PC-3 (cell line): ENCODE measurements at regions not wholly inside any gene's neighbourhood (a gene's known extent, or its start where the extent isn't known, plus 50 kb on each side); places are given as distances from the start of the nearest gene placed in this dataset.

Experiments used
- ATAC-seq: fragments of 200-7000 bp; cut with Tn5 transposase; 2 replicates; pipeline ENCODE4 v1.9.1; 2020; ENCODE audit warnings: mild to moderate bottlenecking, moderate library complexity
- BruUV-seq: library from RNA; stranded (reverse); fragments of 400-500 nt; replicated peaks from 2 replicates; lab custom pipeline; 2021; lab: Mats Ljungman, UMichigan
- CTCF ChIA-PET: fragments of 300-600 bp; sonication (Branson Sonifier 250); formaldehyde crosslinking; loops from one replicate; lab custom pipeline; 2022; ENCODE audit warnings: antibody characterized with exemption; lab: Charles Lee
- POLR2A ChIA-PET: fragments of 300-600 bp; sonication (Branson Sonifier 250); formaldehyde crosslinking; loops from one replicate; lab custom pipeline; 2022; ENCODE audit warnings: antibody characterized with exemption; ENCODE audit not compliant: unreplicated experiment; lab: Charles Lee
- DNase-seq: peaks from one replicate; pipeline ENCODE4 v3.0.0-alpha.2; 2015
- H2AFZ ChIP-seq: fragments of 300-600 bp; sonication (generic); 2 replicates; pipeline ENCODE4 v1.6.0; 2016; ENCODE audit warnings: antibody characterized with exemption, low read length
- H3F3A ChIP-seq: fragments of 300-600 bp; sonication (generic); one replicate; pipeline ENCODE4 v1.6.0; 2017; ENCODE audit warnings: antibody characterized with exemption, low read length, control low read depth, mild to moderate bottlenecking; ENCODE audit not compliant: unreplicated experiment
- H3K27ac ChIP-seq: fragments of 300-600 bp; sonication (generic); 2 replicates; pipeline ENCODE4 v1.5.1; 2016; ENCODE audit warnings: mild to moderate bottlenecking, low read length
- H3K27me3 ChIP-seq: fragments of 300-600 bp; sonication (generic); 2 replicates; pipeline ENCODE4 v1.6.1; 2016; ENCODE audit warnings: low read length, mixed read lengths
- H3K36me3 ChIP-seq: fragments of 300-600 bp; sonication (generic); 2 replicates; pipeline ENCODE4 v1.6.1; 2016; ENCODE audit warnings: low read depth, mixed run types, low read length, mixed read lengths
- H3K4me1 ChIP-seq: fragments of 300-600 bp; sonication (generic); 2 replicates; pipeline ENCODE4 v1.5.1; 2016; ENCODE audit warnings: low read length; ENCODE audit not compliant: insufficient read depth
- H3K4me2 ChIP-seq: fragments of 300-600 bp; sonication (generic); 2 replicates; pipeline ENCODE4 v1.6.0; 2016; ENCODE audit warnings: low read length
- H3K4me3 ChIP-seq: fragments of 300-600 bp; sonication (generic); 2 replicates; pipeline ENCODE4 v1.5.1; 2016; ENCODE audit warnings: mild to moderate bottlenecking, low read length, mixed read lengths
- H3K79me2 ChIP-seq: fragments of 300-600 bp; sonication (generic); 2 replicates; pipeline ENCODE4 v1.6.1; 2017; ENCODE audit warnings: low read length, mixed read lengths
- H3K9ac ChIP-seq: fragments of 300-600 bp; sonication (generic); 2 replicates; pipeline ENCODE4 v1.6.0; 2016; ENCODE audit warnings: mild to moderate bottlenecking, low read length
- H3K9me2 ChIP-seq: fragments of 300-600 bp; sonication (generic); replicated peaks from 2 replicates; pipeline ENCODE4 v1.6.1; 2016; ENCODE audit warnings: mixed run types, low read length, mixed read lengths
- H3K9me3 ChIP-seq: fragments of 300-600 bp; sonication (generic); 2 replicates; pipeline ENCODE4 v1.6.1; 2016; ENCODE audit warnings: low read length, mixed read lengths
- H4K20me1 ChIP-seq: fragments of 300-600 bp; sonication (generic); 2 replicates; pipeline ENCODE4 v1.6.1; 2016; ENCODE audit warnings: low read length, mixed read lengths
- CTCF ChIP-seq: fragments of 300-600 bp; sonication (generic); conservative IDR thresholded peaks from 2 replicates; pipeline ENCODE4 v1.5.1; 2017; ENCODE audit warnings: antibody characterized with exemption, low read depth, mild to moderate bottlenecking, low read length
- EZH2 ChIP-seq: fragments of 300-600 bp; sonication (generic); IDR thresholded peaks from one replicate; pipeline ENCODE4 v1.6.1; 2017; ENCODE audit warnings: antibody characterized with exemption, mild to moderate bottlenecking, low read length; ENCODE audit not compliant: unreplicated experiment
- EZH2phosphoT487 ChIP-seq: fragments of 300-600 bp; sonication (generic); IDR thresholded peaks from 2 replicates; pipeline ENCODE4 v1.6.1; 2018; ENCODE audit warnings: mild to moderate bottlenecking, antibody characterized with exemption, low read length, borderline replicate concordance
- intact Hi-C: fragments of 100-400 bp; cut with micrococcal nuclease; formaldehyde crosslinking; loops from 2 replicates; pipeline ENCODE4 v1.9.0; 2023

DNA sequence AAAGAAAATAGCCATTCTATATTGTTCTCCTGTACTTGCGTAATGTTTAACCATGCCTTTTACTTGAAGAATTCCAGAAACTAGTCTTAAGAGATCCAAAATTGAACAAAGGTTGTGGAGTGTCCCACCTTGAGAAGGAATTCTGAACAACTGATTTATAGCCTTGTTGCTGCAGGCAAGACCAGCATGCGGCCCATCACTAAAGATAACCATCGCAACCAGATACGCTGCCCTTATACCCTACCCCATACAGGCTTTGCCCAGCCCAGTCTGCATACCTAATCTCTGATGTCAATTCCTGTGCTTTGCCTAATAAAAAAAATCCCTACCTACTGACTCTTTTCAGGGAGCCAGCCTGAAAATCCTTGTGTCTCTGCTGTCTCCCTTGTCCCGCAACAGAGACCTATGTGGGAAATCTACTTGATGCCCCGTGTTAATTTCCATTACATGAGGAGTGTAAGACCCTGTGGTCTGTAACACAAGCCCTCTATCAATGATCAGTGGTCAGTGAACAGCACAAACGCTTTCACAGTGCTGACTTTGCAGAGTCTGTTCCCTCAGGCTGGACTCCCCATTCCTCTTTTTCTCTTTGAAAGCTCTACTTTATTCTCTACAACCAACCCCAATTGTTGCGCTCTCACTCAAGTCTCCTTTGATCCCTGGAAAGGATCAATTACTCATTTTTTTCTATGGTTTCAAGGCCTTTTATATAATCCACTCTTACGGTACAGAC, 125.7 kb upstream of the BTBD3 start:
- Histone ChIP-seq H3K9me2 (no peaks in the 10 kb centered on the region), H3K27me3 (no peaks in the 10 kb centered on the region), H2AFZ (peak overlapping the region; percentile 23; the same call in 1 of the 2 replicates), H3F3A (no peaks in the 10 kb centered on the region), H3K4me1 (peaks cover 35% of the 10 kb centered on the region), H3K27ac (peak overlapping the region; percentile 96), H3K4me2 (peak overlapping the region; percentile 49), H4K20me1 (no peaks in the 10 kb centered on the region), H3K9me3 (no peaks in the 10 kb centered on the region), H3K9ac (peak overlapping the region; percentile 89), H3K36me3 (no peaks in the 10 kb centered on the region), H3K4me3 (peak overlapping the region; percentile 13; the same call in 1 of the 2 replicates), H3K79me2 (no peaks in the 10 kb centered on the region)
- POLR2A ChIA-PET, result no interaction called here
- TSS peak; percentile 98 for BruUV-seq
- intact Hi-C loops, result no loop called here
- TF ChIP-seq EZH2phosphoT487 (no peak), EZH2 (no peak), CTCF (no peak)
- ATAC-seq (peak; percentile 88), DNase-seq (peak; percentile 96)
- CTCF ChIA-PET, result no interaction called here

GRCh38 chr20:11792568-11792953, 125.1 kb upstream of the BTBD3 start:
- Histone ChIP-seq H3K27ac (peak overlapping the region; percentile 96), H3K9ac (peak overlapping the region; percentile 85), H3K4me1 (peaks cover 35% of the 10 kb centered on the region), H3K9me2 (no peaks in the 10 kb centered on the region), H3K36me3 (no peaks in the 10 kb centered on the region), H3K27me3 (no peaks in the 10 kb centered on the region), H3K4me3 (no peak overlapping the region), H3K9me3 (no peaks in the 10 kb centered on the region), H3F3A (no peaks in the 10 kb centered on the region), H3K79me2 (no peaks in the 10 kb centered on the region), H2AFZ (peak overlapping the region; percentile 23; the same call in 1 of the 2 replicates), H4K20me1 (no peaks in the 10 kb centered on the region), H3K4me2 (peak overlapping the region; percentile 49)
- POLR2A ChIA-PET, result no interaction called here
- CTCF ChIA-PET, result no interaction called here
- no peak for TF ChIP-seq CTCF
- no peak for TF ChIP-seq EZH2phosphoT487
- no peak for TF ChIP-seq EZH2
- no TSS peak for BruUV-seq
- ATAC-seq (peak; percentile 28), DNase-seq (peak; percentile 58)
- intact Hi-C loops, result no loop called here

DNA sequence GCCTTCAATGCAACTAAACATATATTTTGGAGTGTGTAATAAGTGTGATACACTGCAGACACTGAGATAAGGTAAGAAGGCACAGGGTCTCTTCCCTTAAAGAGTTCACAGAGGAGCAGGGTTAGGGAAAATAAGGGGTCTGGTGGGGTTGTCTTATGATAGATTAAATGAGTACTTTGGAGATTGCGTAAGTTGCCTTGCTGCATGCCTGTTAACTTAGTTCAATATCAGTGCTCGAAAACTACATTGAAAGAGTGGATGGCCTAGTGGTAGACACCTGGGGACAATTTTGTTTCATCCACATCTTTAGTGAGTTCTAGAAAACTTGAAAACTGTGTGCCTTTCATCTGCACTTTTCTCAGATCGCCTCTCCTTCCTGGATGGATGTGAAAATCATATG, 123.2 kb upstream of the BTBD3 start:
- no peaks in the 10 kb centered on the region for H3K9me2 ChIP-seq
- no peak overlapping the region for H3K4me3 ChIP-seq
- no TSS peak for BruUV-seq
- no peak overlapping the region for H3K27ac ChIP-seq
- no peaks in the 10 kb centered on the region for H3K27me3 ChIP-seq
- CTCF ChIA-PET, result no interaction called here
- H3K36me3 ChIP-seq, result no peaks in the 10 kb centered on the region
- no peaks in the 10 kb centered on the region for H3K79me2 ChIP-seq
- H3K4me1 ChIP-seq, result peaks cover 46% of the 10 kb centered on the region
- H4K20me1 ChIP-seq, result no peaks in the 10 kb centered on the region
- intact Hi-C loops, result no loop called here
- no peak overlapping the region for H3K9ac ChIP-seq
- TF ChIP-seq EZH2phosphoT487 (no peak), CTCF (no peak), EZH2 (no peak)
- ATAC-seq (no peak), DNase-seq (no peak)
- no peaks in the 10 kb centered on the region for H3F3A ChIP-seq
- no peaks in the 10 kb centered on the region for H3K9me3 ChIP-seq
- POLR2A ChIA-PET, result no interaction called here
- H3K4me2 ChIP-seq, result no peak overlapping the region
- H2AFZ ChIP-seq, result no peak overlapping the region
